ENCODE measurements at regions not wholly inside any gene's neighbourhood (a gene's known extent, or its start where the extent isn't known, plus 50 kb on each side); places are given as distances from the start of the nearest gene placed in this dataset.

DNA sequence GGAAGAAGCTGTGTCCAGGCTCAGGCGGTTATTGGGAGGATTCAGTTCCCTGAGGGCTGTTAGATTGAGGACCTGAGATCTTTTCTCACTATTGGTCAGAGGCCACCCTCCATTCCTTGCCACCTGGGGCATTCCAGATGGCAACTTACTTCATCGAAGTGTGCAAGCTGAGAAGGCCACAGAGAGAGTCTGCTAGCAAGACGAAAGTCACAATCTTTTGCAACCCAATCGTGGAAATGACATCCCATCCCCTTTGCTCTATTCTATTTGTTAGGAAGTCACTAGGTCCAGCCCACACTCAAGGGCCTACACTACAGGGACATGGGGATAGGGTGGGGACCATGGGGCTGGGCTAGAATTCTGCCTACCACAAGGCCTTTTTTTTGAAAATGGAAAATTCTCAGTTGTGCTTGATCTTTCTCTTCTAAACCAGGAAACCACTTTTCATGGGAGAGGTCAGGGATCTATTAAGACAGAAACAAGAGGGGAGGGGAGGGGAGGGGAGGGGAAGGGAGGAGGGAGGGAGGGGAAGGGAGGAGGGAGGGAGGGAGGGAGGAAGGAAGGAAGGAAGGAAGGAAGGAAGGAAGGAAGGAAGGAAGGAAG, 217.2 kb downstream of the BCAS1 start:
- ChIA-PET CTCF (no interaction called here), POLR2A (ENCODE audit: low non-redundant PET) (interaction anchor here (0.6 kb wide), 1 partner anchor 1924 kb away, joined by 4 read pairs; no protein-coding TSS in a partner anchor)
- TF ChIP-seq, protein P1, sequence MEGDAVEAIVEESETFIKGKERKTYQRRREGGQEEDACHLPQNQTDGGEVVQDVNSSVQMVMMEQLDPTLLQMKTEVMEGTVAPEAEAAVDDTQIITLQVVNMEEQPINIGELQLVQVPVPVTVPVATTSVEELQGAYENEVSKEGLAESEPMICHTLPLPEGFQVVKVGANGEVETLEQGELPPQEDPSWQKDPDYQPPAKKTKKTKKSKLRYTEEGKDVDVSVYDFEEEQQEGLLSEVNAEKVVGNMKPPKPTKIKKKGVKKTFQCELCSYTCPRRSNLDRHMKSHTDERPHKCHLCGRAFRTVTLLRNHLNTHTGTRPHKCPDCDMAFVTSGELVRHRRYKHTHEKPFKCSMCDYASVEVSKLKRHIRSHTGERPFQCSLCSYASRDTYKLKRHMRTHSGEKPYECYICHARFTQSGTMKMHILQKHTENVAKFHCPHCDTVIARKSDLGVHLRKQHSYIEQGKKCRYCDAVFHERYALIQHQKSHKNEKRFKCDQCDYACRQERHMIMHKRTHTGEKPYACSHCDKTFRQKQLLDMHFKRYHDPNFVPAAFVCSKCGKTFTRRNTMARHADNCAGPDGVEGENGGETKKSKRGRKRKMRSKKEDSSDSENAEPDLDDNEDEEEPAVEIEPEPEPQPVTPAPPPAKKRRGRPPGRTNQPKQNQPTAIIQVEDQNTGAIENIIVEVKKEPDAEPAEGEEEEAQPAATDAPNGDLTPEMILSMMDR (conservative IDR thresholded peaks at IDR 0.05; ENCODE audit: low read depth), result no peak
- H3K27ac ChIP-seq, result no peak overlapping the region
- DNase-seq (ENCODE audit: low spot score), result no peak

DNA sequence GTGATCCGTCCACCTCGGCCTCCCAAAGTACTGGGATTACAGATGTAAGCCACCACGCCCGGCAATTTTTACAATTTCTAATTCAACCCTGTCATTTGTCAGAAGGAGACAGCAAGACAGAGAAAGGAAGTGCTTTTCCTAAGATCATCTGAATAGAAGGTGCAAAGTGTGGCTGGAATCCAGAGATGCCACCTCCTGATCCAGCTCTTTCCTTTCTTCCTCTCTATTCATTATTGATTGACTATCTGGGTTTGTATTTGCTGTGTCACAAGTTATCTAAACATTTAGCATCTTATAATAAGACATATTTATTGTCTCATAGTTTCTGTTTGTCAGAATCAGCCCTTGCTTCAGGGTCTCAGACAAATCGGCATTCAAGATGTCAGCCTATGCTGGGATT, 217.7 kb downstream of the BCAS1 start:
- POLR2A ChIA-PET (ENCODE audit: low non-redundant PET), result interaction anchor here (0.6 kb wide), 1 partner anchor 1923 kb away, joined by 4 read pairs; no protein-coding TSS in a partner anchor
- DNase-seq (ENCODE audit: low spot score), result no peak
- TF ChIP-seq, protein P1 (conservative IDR thresholded peaks at IDR 0.05; ENCODE audit: low read depth), result no peak
- no peak overlapping the region for H3K27ac ChIP-seq
- CTCF ChIA-PET, result no interaction called here

DNA sequence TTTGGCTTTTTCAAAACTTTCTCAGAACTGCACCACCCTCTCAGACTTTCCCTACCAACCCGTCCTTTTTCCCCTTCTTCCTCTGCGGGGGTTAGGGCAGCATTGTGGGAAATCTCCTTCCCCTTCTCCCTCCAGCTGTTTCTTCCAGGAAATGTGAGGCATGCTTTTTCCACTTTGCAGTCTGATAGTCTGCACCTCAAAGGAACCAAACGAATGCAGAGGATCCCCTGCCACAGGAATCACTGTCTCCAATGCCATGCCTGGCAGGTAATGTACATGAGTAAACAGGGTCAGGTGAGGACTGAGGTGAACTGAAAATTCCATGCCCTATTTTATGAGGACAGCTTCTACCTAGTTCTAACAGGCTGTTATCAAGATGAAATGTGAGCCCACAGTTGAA, 218.4 kb downstream of the BCAS1 start:
- ChIA-PET POLR2A (ENCODE audit: low non-redundant PET) (no interaction called here), CTCF (interaction anchor here (0.9 kb wide), 1 partner anchor 269 kb away, joined by 3 read pairs; no protein-coding TSS in a partner anchor)
- TF ChIP-seq, protein P1 (conservative IDR thresholded peaks at IDR 0.05; ENCODE audit: low read depth), result no peak
- H3K27ac ChIP-seq, result no peak overlapping the region
- DNase-seq (ENCODE audit: low spot score), result no peak

DNA sequence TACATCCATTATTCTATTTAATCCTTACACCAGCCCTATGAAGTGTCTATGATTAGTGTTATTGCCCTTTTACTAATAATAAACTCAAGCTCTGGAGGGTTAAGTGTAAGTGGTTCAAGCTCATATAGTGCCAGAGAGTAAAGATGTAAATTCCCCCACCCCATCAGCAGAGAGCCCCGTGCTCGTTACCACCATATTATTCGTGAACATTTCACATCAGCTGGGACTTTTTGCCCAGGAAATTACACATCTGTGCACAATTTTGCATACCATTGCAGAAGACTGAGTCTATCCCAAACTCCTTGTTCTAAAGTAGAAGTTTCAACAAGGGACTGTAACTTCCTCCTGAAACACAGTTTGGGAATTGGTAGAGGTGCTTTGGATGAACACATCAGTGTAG, 220.1 kb downstream of the BCAS1 start:
- TF ChIP-seq, protein P1 (conservative IDR thresholded peaks at IDR 0.05; ENCODE audit: low read depth), result no peak
- no peak for DNase-seq (ENCODE audit: low spot score)
- ChIA-PET CTCF (no interaction called here), POLR2A (ENCODE audit: low non-redundant PET) (no interaction called here)
- H3K27ac ChIP-seq, result no peak overlapping the region

DNA sequence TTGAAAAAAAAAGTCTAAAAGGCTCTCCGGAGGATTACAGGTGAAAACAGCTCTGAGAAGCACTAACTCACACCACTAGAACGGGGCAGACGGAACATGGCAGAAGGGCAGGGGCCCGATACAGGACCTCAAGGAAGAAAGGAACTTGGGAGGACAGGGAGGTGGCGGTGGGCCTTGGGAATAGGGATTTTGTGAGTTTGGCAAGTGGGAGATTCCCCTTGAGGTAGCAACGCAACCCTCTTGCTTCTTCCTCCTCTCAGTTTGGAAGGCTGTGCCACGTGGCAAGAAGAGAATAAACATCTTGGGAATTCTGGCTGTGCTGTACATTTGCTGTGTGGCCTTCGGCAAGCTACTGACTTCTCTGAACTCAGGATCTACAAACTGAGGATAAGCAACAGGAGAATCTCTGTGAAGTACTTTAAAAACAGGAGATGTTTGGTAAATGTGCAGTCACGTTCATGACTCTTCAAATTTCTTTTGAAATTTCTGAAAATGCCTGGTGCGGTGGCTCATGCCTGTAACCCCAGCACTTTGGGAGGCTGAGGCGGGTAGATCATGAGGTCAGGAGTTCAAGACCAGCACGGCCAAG, 220.8 kb downstream of the BCAS1 start:
- no peak for DNase-seq (ENCODE audit: low spot score)
- no peak overlapping the region for H3K27ac ChIP-seq
- TF ChIP-seq, protein P1 (conservative IDR thresholded peaks at IDR 0.05; ENCODE audit: low read depth), result no peak
- ChIA-PET POLR2A (ENCODE audit: low non-redundant PET) (no interaction called here), CTCF (no interaction called here)

DNA sequence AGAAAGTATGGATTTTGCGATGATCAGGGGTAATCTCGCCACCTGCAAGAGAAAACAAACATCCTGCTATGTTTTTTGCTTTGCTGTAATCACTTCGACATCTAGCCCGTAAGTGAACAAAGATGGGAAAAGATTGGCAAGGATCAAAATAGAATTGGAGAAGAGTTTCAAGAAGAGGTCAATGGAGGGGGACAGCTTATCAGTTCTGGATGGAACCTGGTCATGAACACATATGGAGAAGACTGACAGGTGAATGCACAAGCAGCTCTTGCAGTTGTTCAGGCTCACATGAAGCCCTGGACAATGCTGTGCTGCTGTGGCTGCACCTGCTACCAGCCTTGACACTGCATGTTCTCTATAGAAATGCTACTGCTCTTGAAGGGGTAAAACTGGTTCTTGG, 222.1 kb downstream of the BCAS1 start:
- CTCF ChIA-PET, result no interaction called here
- no peak for DNase-seq (ENCODE audit: low spot score)
- TF ChIP-seq, protein P1 (conservative IDR thresholded peaks at IDR 0.05; ENCODE audit: low read depth), result no peak
- H3K27ac ChIP-seq, result no peak overlapping the region
- POLR2A ChIA-PET (ENCODE audit: low non-redundant PET), result no interaction called here

Measured in RWPE1 (cell line).